ENCODE measurements at regions not wholly inside any gene's neighbourhood (a gene's known extent, or its start where the extent isn't known, plus 50 kb on each side); places are given as distances from the start of the nearest gene placed in this dataset.
"Not testable (repeated sequence)": the region's sequence is repeated elsewhere in the genome, so short reads cannot be mapped to it uniquely, and the experiment has no call there.

GRCh38 chr2:189309331-189309730 is 129.8 kb upstream of the COL5A2 start:
- no peak for DNase-seq (ENCODE audit: low read depth)

GRCh38 chr2:189312211-189312610 is 129.1 kb upstream of the WDR75 start:
- no peak for DNase-seq (ENCODE audit: low read depth)

- DNase-seq (ENCODE audit: low read depth): no peak
Observed at GRCh38 chr2:189312643-189313042, 128.6 kb upstream of the WDR75 start.

GRCh38 chr2:189318761-189319160 is 122.5 kb upstream of the WDR75 start:
- DNase-seq (ENCODE audit: low read depth): peak; percentile 60

- not testable (repeated sequence) for DNase-seq (ENCODE audit: low read depth)
Observed at GRCh38 chr2:189319424-189319823, 121.8 kb upstream of the WDR75 start.

GRCh38 chr2:189327879-189328847 is 113.1 kb upstream of the WDR75 start:
- DNase-seq (ENCODE audit: low read depth): peak; percentile 88

GRCh38 chr2:189328848-189329245 is 112.4 kb upstream of the WDR75 start:
- no peak for DNase-seq (ENCODE audit: low read depth)

GRCh38 chr2:189336276-189336975 is 104.8 kb upstream of the WDR75 start:
- no peak for DNase-seq (ENCODE audit: low read depth)

GRCh38 chr2:189337656-189338055 is 103.6 kb upstream of the WDR75 start:
- peak; percentile 95 for DNase-seq (ENCODE audit: low read depth)

GRCh38 chr2:189338115-189338514 is 103.2 kb upstream of the WDR75 start:
- DNase-seq (ENCODE audit: low read depth): no peak

- DNase-seq (ENCODE audit: low read depth): no peak
Observed at GRCh38 chr2:189341077-189341476, 100.2 kb upstream of the WDR75 start.

GRCh38 chr2:189344043-189344442 is 97.2 kb upstream of the WDR75 start:
- DNase-seq (ENCODE audit: low read depth): no peak

GRCh38 chr2:189347540-189347939 is 93.7 kb upstream of the WDR75 start:
- DNase-seq (ENCODE audit: low read depth): peak; percentile 95

GRCh38 chr2:189348369-189348768 is 92.9 kb upstream of the WDR75 start:
- DNase-seq (ENCODE audit: low read depth): no peak

GRCh38 chr2:189350540-189351209 is 90.6 kb upstream of the WDR75 start:
- peak; percentile 93 for DNase-seq (ENCODE audit: low read depth)

- not testable (repeated sequence) for DNase-seq (ENCODE audit: low read depth)
Observed at GRCh38 chr2:189351933-189352332, 89.3 kb upstream of the WDR75 start.

GRCh38 chr2:189357375-189357774 is 83.9 kb upstream of the WDR75 start:
- not testable (repeated sequence) for DNase-seq (ENCODE audit: low read depth)

GRCh38 chr2:189360861-189361260 is 80.4 kb upstream of the WDR75 start:
- DNase-seq (ENCODE audit: low read depth): no peak

- no peak for DNase-seq (ENCODE audit: low read depth)
Observed at GRCh38 chr2:189362283-189362682, 79.0 kb upstream of the WDR75 start.

- no peak for DNase-seq (ENCODE audit: low read depth)
Observed at GRCh38 chr2:189363559-189363958, 77.7 kb upstream of the WDR75 start.

- DNase-seq (ENCODE audit: low read depth): no peak
Observed at GRCh38 chr2:189364607-189365006, 76.7 kb upstream of the WDR75 start.

GRCh38 chr2:189366349-189366748 is 74.9 kb upstream of the WDR75 start:
- DNase-seq (ENCODE audit: low read depth): no peak

- DNase-seq (ENCODE audit: low read depth): no peak
Observed at GRCh38 chr2:189367343-189367742, 73.9 kb upstream of the WDR75 start.

Data from fibroblast of the conjunctiva (primary cell).